DND-41 (cell line): ENCODE measurements at regions not wholly inside any gene's neighbourhood (a gene's known extent, or its start where the extent isn't known, plus 50 kb on each side); places are given as distances from the start of the nearest gene placed in this dataset.
A peak's percentile ranks its signal among the peaks of the same experiment; 100 is the strongest.

Source experiments
- ATAC-seq: fragments of 200-7000 bp; cut with Tn5 transposase; 3 replicates; pipeline ENCODE4 v1.9.1; 2021; ENCODE audit warnings: low read depth; ENCODE audit not compliant: insufficient read depth
- DNase-seq: peaks from one replicate; pipeline ENCODE4 v3.0.0-alpha.2; 2020
- H2AFZ ChIP-seq: 2 replicates; pipeline ENCODE4 v1.6.0; 2012; ENCODE audit warnings: low read depth, low read length
- H3K27ac ChIP-seq: 2 replicates; pipeline ENCODE4 v1.5.1; 2012; ENCODE audit warnings: low read length, inconsistent platforms
- H3K27me3 ChIP-seq: fragments of 200-600 bp; sonication (generic); 2 replicates; pipeline ENCODE4 v1.6.0; 2012; ENCODE audit warnings: low read length, mild to moderate bottlenecking, inconsistent platforms; ENCODE audit not compliant: insufficient read depth, poor library complexity
- H3K36me3 ChIP-seq: 2 replicates; pipeline ENCODE4 v1.5.1; 2012; ENCODE audit warnings: low read length, inconsistent platforms; ENCODE audit not compliant: insufficient read depth
- H3K4me1 ChIP-seq: 2 replicates; pipeline ENCODE4 v1.5.1; 2012; ENCODE audit warnings: mild to moderate bottlenecking, low read length; ENCODE audit not compliant: insufficient read depth
- H3K4me2 ChIP-seq: 2 replicates; pipeline ENCODE4 v1.6.0; 2012; ENCODE audit warnings: mild to moderate bottlenecking, moderate library complexity, low read length, inconsistent platforms; ENCODE audit not compliant: insufficient read depth
- H3K4me3 ChIP-seq, 2 experiments: fragments of 200-600 bp in 1 of 2; shearing (Covaris generic) in 1 of 2; 2 replicates each; pipeline ENCODE4 v1.5.1; 2012 to 2016; ENCODE audit warnings: inconsistent platforms in 2 of 2, low read length in 2 of 2, mild to moderate bottlenecking in 2 of 2, low read depth in 1 of 2, moderate library complexity in 1 of 2
- H3K79me2 ChIP-seq: 2 replicates; pipeline ENCODE4 v1.6.0; 2012; ENCODE audit warnings: low read length, inconsistent platforms; ENCODE audit not compliant: insufficient read depth
- H3K9ac ChIP-seq: 2 replicates; pipeline ENCODE4 v1.6.0; 2012; ENCODE audit warnings: low read depth, mild to moderate bottlenecking, inconsistent platforms, low read length, moderate library complexity
- H3K9me3 ChIP-seq: 2 replicates; pipeline ENCODE4 v1.5.1; 2012; ENCODE audit warnings: low read length, moderate library complexity, mild to moderate bottlenecking, inconsistent platforms; ENCODE audit not compliant: insufficient read depth, severe bottlenecking
- H4K20me1 ChIP-seq: 2 replicates; pipeline ENCODE4 v1.6.0; 2012; ENCODE audit warnings: low read length; ENCODE audit not compliant: insufficient read depth
- CTCF ChIP-seq: IDR thresholded peaks from 2 replicates; pipeline ENCODE4 v1.5.1; 2012; ENCODE audit warnings: borderline replicate concordance, low read length, moderate library complexity, mild to moderate bottlenecking; ENCODE audit not compliant: poor library complexity, severe bottlenecking; ENCODE audit errors: extremely low read depth
- EZH2 ChIP-seq: IDR thresholded peaks from 3 replicates; pipeline ENCODE4 v1.6.1; 2012; ENCODE audit warnings: borderline replicate concordance, low read depth, mild to moderate bottlenecking, moderate library complexity, low read length, inconsistent platforms; ENCODE audit not compliant: severe bottlenecking

DNA sequence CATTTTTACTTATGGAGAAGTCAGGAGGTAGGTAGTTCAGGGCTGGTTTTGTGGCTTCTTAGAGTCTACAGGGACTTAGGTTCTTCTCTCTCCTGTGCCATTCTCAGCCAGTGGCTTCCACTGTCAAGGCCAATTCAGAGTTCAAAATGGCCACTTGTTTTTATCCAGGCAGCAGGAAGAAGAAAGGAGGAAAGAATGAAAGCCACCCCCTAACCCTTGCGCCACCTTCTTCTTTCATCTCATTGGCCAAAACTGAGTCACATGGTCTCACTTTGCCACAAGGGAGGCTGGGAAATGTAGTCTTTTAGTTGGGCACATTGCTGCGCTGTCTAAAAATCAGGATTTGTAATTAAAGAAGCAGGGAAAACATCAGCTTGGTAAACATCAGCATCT, 60.8 kb upstream of the MED9 start:
- peak overlapping the region; percentile 72 for H3K27ac ChIP-seq
- ATAC-seq: peak; percentile 86
- no peaks in the 10 kb centered on the region for H3K27me3 ChIP-seq
- no peaks in the 10 kb centered on the region for H4K20me1 ChIP-seq
- H3K4me2 ChIP-seq: peak overlapping the region; percentile 1; the same call in 1 of the 2 replicates
- peak; percentile 75 for DNase-seq
- peaks cover 40% of the 10 kb centered on the region for H3K4me1 ChIP-seq
- H3K79me2 ChIP-seq: no peaks in the 10 kb centered on the region
- peak overlapping the region; percentile 65; the same call in 1 of the 2 replicates for H2AFZ ChIP-seq
- no peaks in the 10 kb centered on the region for H3K9me3 ChIP-seq
- no peak overlapping the region; the same call in 1 of the 2 replicates for H3K9ac ChIP-seq
- no peak for TF ChIP-seq CTCF
- no peak for TF ChIP-seq EZH2
- no peak overlapping the region for H3K4me3 ChIP-seq
- no peaks in the 10 kb centered on the region for H3K36me3 ChIP-seq

DNA sequence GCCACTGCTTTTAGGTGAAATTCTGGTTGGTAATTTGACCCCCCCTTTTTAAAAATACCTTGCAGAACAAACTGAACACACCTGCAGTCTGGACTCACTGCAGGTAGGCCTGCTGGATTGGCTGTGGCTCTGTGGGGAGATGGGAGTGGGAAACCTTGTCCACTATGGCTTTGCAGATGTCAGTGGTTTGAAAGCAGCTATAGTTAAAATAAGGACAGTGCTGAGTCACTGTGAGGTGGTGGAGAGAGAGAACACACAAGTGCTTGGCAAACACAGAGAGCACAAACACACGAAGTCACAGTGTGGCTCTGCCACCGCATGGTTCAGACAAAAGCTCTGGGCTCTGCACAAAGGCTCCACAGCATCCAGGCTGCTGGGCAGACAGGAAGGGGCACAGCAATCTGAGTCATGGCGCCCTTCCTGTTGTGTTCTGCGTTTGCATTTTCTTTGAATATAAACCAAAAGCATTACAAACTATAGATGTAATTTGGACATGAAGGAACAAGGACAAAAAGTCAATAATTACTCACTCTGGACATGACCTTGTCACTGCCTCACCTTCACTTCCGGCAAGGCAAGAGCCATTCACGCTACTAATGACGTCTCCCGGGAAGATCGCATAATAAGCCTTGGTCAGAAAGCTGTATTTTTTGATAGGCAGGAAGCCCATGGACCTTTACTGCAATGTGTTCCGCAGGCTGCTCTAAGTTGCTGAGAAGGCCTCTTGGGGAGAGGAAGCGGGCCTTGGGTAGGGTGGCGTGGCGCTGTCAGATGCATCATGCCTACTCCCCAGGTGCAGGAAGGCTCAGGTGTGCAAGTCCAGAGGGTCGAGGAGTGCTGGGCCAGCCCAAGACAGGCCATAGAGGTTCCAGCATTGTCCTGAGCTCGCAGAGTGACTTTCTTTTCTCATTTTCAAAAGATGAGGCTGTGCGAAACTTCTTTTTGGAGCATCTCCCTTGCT, 60.1 kb upstream of the MED9 start:
- Histone ChIP-seq H3K4me3 (no peak overlapping the region), H3K9me3 (no peaks in the 10 kb centered on the region), H3K4me1 (peaks cover 40% of the 10 kb centered on the region), H3K4me2 (no peak overlapping the region), H3K27me3 (no peaks in the 10 kb centered on the region), H3K9ac (no peak overlapping the region; the same call in 1 of the 2 replicates), H2AFZ (peak overlapping the region; percentile 65), H4K20me1 (no peaks in the 10 kb centered on the region), H3K79me2 (no peaks in the 10 kb centered on the region), H3K27ac (peak overlapping the region; percentile 72), H3K36me3 (no peaks in the 10 kb centered on the region)
- no peak for DNase-seq
- ATAC-seq: peak; percentile 46
- TF ChIP-seq CTCF: peak; percentile 6
- TF ChIP-seq EZH2: no peak

- ATAC-seq (no peak), DNase-seq (no peak)
- H3K9ac ChIP-seq: no peak overlapping the region
- peaks cover 40% of the 10 kb centered on the region for H3K4me1 ChIP-seq
- H3K4me3 ChIP-seq: no peak overlapping the region
- H3K27ac ChIP-seq: no peak overlapping the region
- H3K36me3 ChIP-seq: no peaks in the 10 kb centered on the region
- H3K4me2 ChIP-seq: no peak overlapping the region
- no peak overlapping the region for H2AFZ ChIP-seq
- H3K9me3 ChIP-seq: no peaks in the 10 kb centered on the region
- no peaks in the 10 kb centered on the region for H3K27me3 ChIP-seq
- TF ChIP-seq EZH2 (no peak), CTCF (no peak)
- H3K79me2 ChIP-seq: no peaks in the 10 kb centered on the region
- H4K20me1 ChIP-seq: no peaks in the 10 kb centered on the region
Measured at GRCh38 chr17:17417718-17418181, 59.0 kb upstream of the MED9 start.
